H1 (cell line): ENCODE measurements at regions not wholly inside any gene's neighbourhood (a gene's known extent, or its start where the extent isn't known, plus 50 kb on each side); places are given as distances from the start of the nearest gene placed in this dataset.
"Not testable (repeated sequence)": the region's sequence is repeated elsewhere in the genome, so short reads cannot be mapped to it uniquely, and the experiment has no call there.

Source experiments
- CTCF ChIA-PET: fragments of 300-600 bp; sonication (Branson Sonifier 250); formaldehyde crosslinking; loops from one replicate; lab custom pipeline; 2021; ENCODE audit not compliant: partially characterized antibody; lab: Charles Lee
- POLR2A ChIA-PET: fragments of 300-600 bp; sonication (Branson Sonifier 250); formaldehyde crosslinking; loops from one replicate; lab custom pipeline; 2021; ENCODE audit warnings: inconsistent platforms; ENCODE audit not compliant: partially characterized antibody; lab: Charles Lee
- DNase-seq, 2 experiments: peaks; one replicate each; pipeline versions ENCODE4 v3.0.0 to v3.0.0-alpha.2; 2010 to 2022; ENCODE audit warnings: low spot score in 2 of 2, low read depth in 1 of 2, mixed read lengths in 1 of 2
- FAIRE-seq: peaks from 2 replicates; lab custom pipeline; 2011; peaks lifted over from hg19 to GRCh38; lab: Jason Lieb, UNC
- H2AFZ ChIP-seq: 2 replicates; pipeline ENCODE4 v1.8.1; 2012; ENCODE audit warnings: low read length, inconsistent platforms
- H2AK5ac ChIP-seq: 2 replicates; pipeline ENCODE4 v1.6.1; 2013; ENCODE audit warnings: low read depth, low read length
- H2BK120ac ChIP-seq: replicated peaks from 2 replicates; pipeline ENCODE3; 2013; ENCODE audit warnings: low read depth, low read length, inconsistent platforms
- H2BK12ac ChIP-seq: 2 replicates; pipeline ENCODE4 v1.6.1; 2013; ENCODE audit warnings: low read depth, low read length
- H2BK15ac ChIP-seq: 2 replicates; pipeline ENCODE4 v1.6.1; 2013; ENCODE audit warnings: low read length
- H2BK20ac ChIP-seq: 2 replicates; pipeline ENCODE4 v1.6.1; 2013; ENCODE audit warnings: low read length
- H2BK5ac ChIP-seq: 2 replicates; pipeline ENCODE4 v1.6.1; 2013; ENCODE audit warnings: low read depth, low read length
- H3K14ac ChIP-seq: 2 replicates; pipeline ENCODE4 v1.6.1; 2013; ENCODE audit warnings: inconsistent platforms; ENCODE audit not compliant: insufficient read length
- H3K18ac ChIP-seq: 2 replicates; pipeline ENCODE4 v1.6.1; 2013; ENCODE audit warnings: low read length; ENCODE audit errors: extremely low read depth
- H3K23ac ChIP-seq: 2 replicates; pipeline ENCODE4 v1.6.1; 2013; ENCODE audit warnings: inconsistent platforms; ENCODE audit not compliant: insufficient read length
- H3K23me2 ChIP-seq: 2 replicates; pipeline ENCODE4 v1.6.1; 2013; ENCODE audit warnings: low read depth, low read length
- H3K27ac ChIP-seq: 2 replicates; pipeline ENCODE4 v1.6.1; 2011; ENCODE audit warnings: low read depth, low read length, inconsistent platforms
- H3K27me3 ChIP-seq, 4 experiments: replicated peaks in 1 of 4; 1 replicate in 1 of 4; 2 replicates in 3 of 4; pipeline versions ENCODE4 v1.6.1 to v1.8.1; 2011 to 2013; ENCODE audit warnings: low read length in 3 of 4, mild to moderate bottlenecking in 3 of 4, inconsistent platforms in 2 of 4, mixed read lengths in 2 of 4, moderate library complexity in 1 of 4; ENCODE audit not compliant: control insufficient read depth in 3 of 4, insufficient read depth in 3 of 4; ENCODE audit errors: extremely low read depth in 1 of 4
- H3K36me3 ChIP-seq, 4 experiments: 2 replicates each; pipeline versions ENCODE4 v1.6.1 to v1.8.1; 2011 to 2013; ENCODE audit warnings: mild to moderate bottlenecking in 4 of 4, low read length in 3 of 4, moderate library complexity in 2 of 4, control low read depth in 1 of 4, inconsistent platforms in 1 of 4; ENCODE audit not compliant: insufficient read depth in 4 of 4, control insufficient read depth in 2 of 4
- H3K4ac ChIP-seq: replicated peaks from 2 replicates; pipeline ENCODE3; 2013; ENCODE audit warnings: low read length, low read depth, mixed read lengths, inconsistent platforms; ENCODE audit not compliant: insufficient read length
- H3K4me1 ChIP-seq, 4 experiments: replicated peaks in 1 of 4; 1 replicate in 1 of 4; 2 replicates in 3 of 4; pipeline versions ENCODE4 v1.6.1 to v1.8.1; 2011 to 2013; ENCODE audit warnings: low read length in 3 of 4, inconsistent platforms in 2 of 4, mixed read lengths in 1 of 4; ENCODE audit not compliant: insufficient read depth in 4 of 4, control insufficient read depth in 3 of 4
- H3K4me2 ChIP-seq, 2 experiments: 2 replicates each; pipeline versions ENCODE4 v1.6.1 to v1.8.1; 2011 to 2013; ENCODE audit warnings: low read depth in 2 of 2, low read length in 2 of 2, control low read depth in 1 of 2, inconsistent platforms in 1 of 2, mild to moderate bottlenecking in 1 of 2; ENCODE audit not compliant: insufficient read depth in 1 of 2
- H3K4me3 ChIP-seq, 4 experiments: fragments of 200-600, 300-600 bp in 1 of 4; sonication (generic), shearing (Covaris generic), sonication (Bioruptor Twin) in 1 of 4; 2 replicates each; pipeline versions ENCODE4 v1.5.1 to v1.8.1; 2011 to 2016; ENCODE audit warnings: low read length in 4 of 4, low read depth in 3 of 4, control low read depth in 2 of 4, inconsistent platforms in 2 of 4, mild to moderate bottlenecking in 2 of 4, mixed read lengths in 1 of 4, moderate library complexity in 1 of 4; ENCODE audit not compliant: insufficient read depth in 2 of 4; ENCODE audit errors: extremely low read depth in 1 of 4
- H3K56ac ChIP-seq: replicated peaks from 2 replicates; pipeline ENCODE3; 2013; ENCODE audit warnings: low read depth, mild to moderate bottlenecking, mixed read lengths, low read length, inconsistent platforms; ENCODE audit not compliant: insufficient read length
- H3K79me1 ChIP-seq: 2 replicates; pipeline ENCODE4 v1.6.1; 2013; ENCODE audit warnings: low read depth, low read length, control low read depth
- H3K79me2 ChIP-seq, 2 experiments: 2 replicates each; pipeline versions ENCODE4 v1.6.1 to v1.8.1; 2012 to 2013; ENCODE audit warnings: low read length in 2 of 2, mild to moderate bottlenecking in 2 of 2, inconsistent platforms in 1 of 2; ENCODE audit not compliant: insufficient read depth in 2 of 2, control insufficient read depth in 1 of 2
- H3K9ac ChIP-seq, 4 experiments: replicated peaks in 1 of 4; 1 replicate in 1 of 4; 2 replicates in 3 of 4; pipeline versions ENCODE4 v1.6.1 to v1.8.1; 2011 to 2013; ENCODE audit warnings: low read depth in 3 of 4, low read length in 3 of 4, control low read depth in 2 of 4, mild to moderate bottlenecking in 2 of 4, moderate library complexity in 2 of 4, inconsistent platforms in 1 of 4; ENCODE audit errors: extremely low read depth in 1 of 4
- H3K9me3 ChIP-seq, 2 experiments: 2 replicates each; pipeline versions ENCODE4 v1.6.1 to v1.8.1; 2012 to 2013; ENCODE audit warnings: mild to moderate bottlenecking in 2 of 2, moderate library complexity in 2 of 2, control low read depth in 1 of 2, inconsistent platforms in 1 of 2, low read depth in 1 of 2, low read length in 1 of 2, mixed read lengths in 1 of 2; ENCODE audit not compliant: insufficient read depth in 2 of 2
- H4K20me1 ChIP-seq, 2 experiments: replicated peaks in 1 of 2; 2 replicates each; pipeline versions ENCODE3 to v1.8.1; 2011 to 2013; ENCODE audit warnings: inconsistent platforms in 2 of 2, low read length in 2 of 2, mild to moderate bottlenecking in 1 of 2; ENCODE audit not compliant: insufficient read depth in 2 of 2, control insufficient read depth in 1 of 2
- H4K5ac ChIP-seq: 2 replicates; pipeline ENCODE4 v1.6.1; 2013; ENCODE audit warnings: low read length, low read depth, mixed read lengths, inconsistent platforms; ENCODE audit not compliant: insufficient read length
- H4K8ac ChIP-seq: 2 replicates; pipeline ENCODE4 v1.8.0; 2013; ENCODE audit warnings: mild to moderate bottlenecking, moderate library complexity, low read length, inconsistent platforms; ENCODE audit not compliant: insufficient read depth; ENCODE audit errors: extremely low read depth
- H4K91ac ChIP-seq: replicated peaks from 2 replicates; pipeline ENCODE3; 2013; ENCODE audit warnings: low read length, mixed read lengths, inconsistent platforms; ENCODE audit not compliant: insufficient read length
- HDAC2 ChIP-seq, 2 experiments: fragments of 300-600 bp in 1 of 2; sonication (generic) in 1 of 2; IDR thresholded peaks; 2 replicates each; pipeline ENCODE4 v1.6.1; 2011 to 2012; ENCODE audit warnings: low read depth in 2 of 2, low read length in 2 of 2, mild to moderate bottlenecking in 2 of 2, moderate library complexity in 2 of 2, borderline replicate concordance in 1 of 2, inconsistent platforms in 1 of 2
- KDM4A ChIP-seq: IDR thresholded peaks from one replicate; pipeline ENCODE4 v1.7.1; 2012; ENCODE audit warnings: low read depth, mild to moderate bottlenecking, moderate library complexity, low read length, inconsistent platforms; ENCODE audit not compliant: severe bottlenecking
- WGBS, 2 experiments: shearing (Covaris generic) in 1 of 2; methylation state at CpG; one replicate each; pipeline versions ENCODE4 v1.1.6 to v1.1.7; 2013 to 2015; ENCODE audit warnings: low lambda C conversion rate in 2 of 2, mixed read lengths in 2 of 2, inconsistent platforms in 1 of 2, low coverage in 1 of 2, missing lambda C conversion rate in 1 of 2; ENCODE audit not compliant: insufficient replicate concordance in 2 of 2, insufficient coverage in 1 of 2, insufficient read length in 1 of 2; ENCODE audit errors: extremely low coverage in 1 of 2, missing lambda C conversion rate in 1 of 2; 5-methylcytosine and 5-hydroxymethylcytosine counted together

DNA sequence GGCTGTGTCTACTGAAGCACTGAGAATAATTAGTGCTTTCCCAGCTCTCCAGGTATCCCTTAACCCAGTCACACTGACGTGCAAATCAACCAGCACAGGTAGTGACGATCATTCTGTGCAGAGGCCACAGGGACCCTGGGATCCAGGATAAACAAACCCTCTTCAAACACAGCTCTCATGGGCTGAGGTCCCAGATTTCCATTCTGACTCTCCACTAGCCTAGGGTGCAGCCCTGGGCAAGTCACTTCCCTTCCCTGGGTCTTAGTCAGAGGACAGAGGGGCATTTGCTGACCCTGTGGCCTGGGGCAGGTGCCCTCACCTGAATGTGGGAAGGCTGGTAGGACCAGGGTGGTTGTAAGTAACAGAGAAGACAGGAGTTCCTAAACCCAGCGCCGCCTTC, 724.7 kb downstream of the MATN1 start (continued):
- TF ChIP-seq KDM4A (no peak), HDAC2 (IDR thresholded peaks at IDR 0.05; ENCODE audit: borderline replicate concordance in 1 of 2, low read depth in 2 of 2, low read length in 2 of 2) (no peak)

DNA sequence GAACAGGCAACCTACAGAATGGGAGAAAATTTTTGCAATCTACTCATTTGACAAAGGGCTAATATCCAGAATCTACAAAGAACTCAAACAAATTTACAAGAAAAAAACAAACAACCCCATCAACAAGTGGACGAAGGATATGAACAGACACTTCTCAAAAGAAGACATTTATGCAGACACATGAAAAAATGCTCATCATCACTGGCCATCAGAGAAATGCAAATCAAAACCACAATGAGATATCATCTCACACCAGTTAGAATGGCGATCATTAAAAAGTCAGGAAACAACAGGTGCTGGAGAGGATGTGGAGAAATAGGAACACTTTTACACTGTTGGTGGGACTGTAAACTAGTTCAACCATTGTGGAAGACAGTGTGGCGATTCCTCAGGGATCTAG, 725.6 kb downstream of the MATN1 start:
- H3K18ac ChIP-seq, FAIRE-seq, H3K4me2 ChIP-seq, H3K23ac ChIP-seq, CTCF ChIA-PET, H4K5ac ChIP-seq, DNase-seq, H3K79me1 ChIP-seq, H4K20me1 ChIP-seq, H3K4ac ChIP-seq, H3K56ac ChIP-seq, H3K14ac ChIP-seq, H2BK12ac ChIP-seq, H2BK120ac ChIP-seq, H3K4me3 ChIP-seq, H4K91ac ChIP-seq, H2BK5ac ChIP-seq, H3K27ac ChIP-seq, H2BK15ac ChIP-seq, H4K8ac ChIP-seq, H3K27me3 ChIP-seq, H2BK20ac ChIP-seq, H3K23me2 ChIP-seq, H2AK5ac ChIP-seq, POLR2A ChIA-PET, H3K9me3 ChIP-seq, H3K36me3 ChIP-seq, H3K9ac ChIP-seq, H2AFZ ChIP-seq, H3K79me2 ChIP-seq: not testable (repeated sequence)
- H3K4me1 ChIP-seq = peaks cover 0 to 15% (median 3%) of the 10 kb centered on the region in 4 experiments; a peak in 5 of 7 replicates
- WGBS, 2 experiments = 91% methylated on average over 2 of the region's 3 CpGs; no CpG with 5 or more reads in 1 of the 2 experiments
